ES-I3 (cell line): ENCODE measurements at regions not wholly inside any gene's neighbourhood (a gene's known extent, or its start where the extent isn't known, plus 50 kb on each side); places are given as distances from the start of the nearest gene placed in this dataset.

Experiments used
- H3K36me3 ChIP-seq: 2 replicates; pipeline ENCODE4 v1.6.1; 2013; ENCODE audit warnings: mild to moderate bottlenecking, low read length, control low read depth, moderate library complexity; ENCODE audit not compliant: insufficient read depth
- H3K4me1 ChIP-seq: 2 replicates; pipeline ENCODE4 v1.6.1; 2013; ENCODE audit warnings: mild to moderate bottlenecking, control low read depth, low read length; ENCODE audit not compliant: insufficient read depth
- H3K9ac ChIP-seq: 2 replicates; pipeline ENCODE4 v1.6.1; 2013; ENCODE audit warnings: low read depth, mild to moderate bottlenecking, low read length, moderate library complexity
- H3K9me3 ChIP-seq: 2 replicates; pipeline ENCODE4 v1.6.1; 2013; ENCODE audit warnings: mild to moderate bottlenecking, low read length, moderate library complexity; ENCODE audit not compliant: control insufficient read depth, insufficient read depth

DNA sequence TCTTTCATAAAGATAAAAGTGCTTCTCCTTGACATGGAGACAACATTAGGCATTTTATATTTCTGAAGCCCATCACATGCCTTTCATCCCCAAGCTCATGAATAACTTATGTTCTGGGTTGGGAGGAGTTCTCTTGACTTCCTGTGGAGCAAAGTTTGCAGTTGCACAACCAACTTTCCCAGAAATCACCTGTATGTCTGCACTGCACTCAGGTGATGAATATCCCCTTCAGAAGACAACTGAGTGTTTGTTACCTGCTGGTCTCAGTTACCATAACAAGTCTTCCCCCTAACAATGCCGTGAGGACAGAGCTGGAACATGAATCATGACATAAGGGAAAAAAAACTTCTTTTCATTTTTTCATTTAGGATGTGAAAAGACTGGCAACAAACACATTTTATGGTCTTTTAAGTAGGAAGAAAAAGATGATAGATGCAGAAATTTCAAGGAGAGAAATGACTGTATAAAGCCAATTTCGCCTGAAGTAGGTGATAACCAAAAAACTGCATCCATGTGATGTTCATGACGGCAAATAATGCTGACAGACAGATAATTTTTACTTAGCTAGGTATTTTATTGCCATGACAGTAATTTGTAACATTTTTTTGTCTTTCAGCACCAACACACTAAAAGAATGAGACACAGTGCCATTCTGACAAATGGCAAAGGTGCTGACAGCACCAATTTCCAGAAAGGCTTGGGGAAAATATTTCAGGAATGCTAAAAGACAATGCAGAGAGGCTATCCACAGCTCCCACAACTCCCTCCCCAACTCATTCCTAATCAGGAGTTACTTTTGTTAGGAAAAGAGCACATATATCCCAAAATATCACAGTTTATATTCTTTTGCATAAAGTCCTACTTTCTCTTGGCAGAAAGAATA is 656.3 kb downstream of the PRELID2 start:
- peaks cover 18% of the 10 kb centered on the region; the same call in 1 of the 2 replicates for H3K4me1 ChIP-seq
- no peak overlapping the region for H3K9ac ChIP-seq
- H3K9me3 ChIP-seq: no peaks in the 10 kb centered on the region
- no peaks in the 10 kb centered on the region for H3K36me3 ChIP-seq

DNA sequence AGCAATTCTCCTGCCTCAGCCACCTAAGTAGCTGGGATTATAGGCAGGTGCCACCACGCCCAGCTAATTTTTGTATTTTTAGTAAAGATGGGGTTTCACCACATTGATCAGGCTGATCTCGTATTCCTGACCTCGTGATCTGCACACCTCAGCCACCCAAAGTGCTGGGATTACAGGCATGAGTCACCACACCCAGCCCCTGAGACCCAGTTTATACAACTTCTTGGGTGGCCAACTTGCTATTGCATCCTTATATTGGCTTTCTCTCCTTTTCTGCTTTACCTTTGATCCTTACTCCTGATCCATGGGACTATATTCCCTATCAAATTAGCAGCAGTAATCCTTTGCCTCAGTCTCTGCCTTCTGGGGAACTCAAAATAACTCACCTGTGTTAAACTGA is 659.1 kb downstream of the PRELID2 start:
- H3K36me3 ChIP-seq: no peaks in the 10 kb centered on the region
- no peak overlapping the region for H3K9ac ChIP-seq
- no peaks in the 10 kb centered on the region for H3K9me3 ChIP-seq
- H3K4me1 ChIP-seq: peaks cover 18% of the 10 kb centered on the region; the same call in 1 of the 2 replicates

DNA sequence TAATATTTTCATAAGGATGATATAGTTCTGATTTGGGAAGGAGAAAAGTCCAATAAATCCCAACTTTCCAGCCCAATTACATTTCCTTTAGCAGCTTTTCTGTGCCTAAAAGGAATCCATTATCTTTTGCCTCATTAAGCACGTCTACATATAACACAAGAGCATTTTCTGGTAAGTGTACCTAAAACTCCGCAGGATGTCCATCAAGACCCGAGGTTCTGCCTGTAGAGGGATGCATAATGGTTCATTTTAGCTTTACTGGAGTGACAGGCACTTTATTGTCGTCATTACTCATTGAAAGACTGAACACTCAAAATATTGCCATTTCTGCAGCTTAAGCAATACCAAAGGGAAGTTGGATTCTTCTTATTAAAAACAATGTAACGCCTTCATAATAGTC is 669.0 kb downstream of the PRELID2 start:
- H3K9ac ChIP-seq: no peak overlapping the region
- no peaks in the 10 kb centered on the region; the same call in 1 of the 2 replicates for H3K4me1 ChIP-seq
- no peaks in the 10 kb centered on the region for H3K36me3 ChIP-seq
- H3K9me3 ChIP-seq: no peaks in the 10 kb centered on the region

- no peak overlapping the region for H3K9ac ChIP-seq
- peaks cover 3% of the 10 kb centered on the region for H3K4me1 ChIP-seq
- no peaks in the 10 kb centered on the region for H3K36me3 ChIP-seq
- no peaks in the 10 kb centered on the region for H3K9me3 ChIP-seq
Observed at GRCh38 chr5:145163876-145164275, 671.3 kb downstream of the PRELID2 start.

GRCh38 chr5:145162626-145163025 is 672.5 kb downstream of the PRELID2 start:
- Histone ChIP-seq H3K9me3 (no peaks in the 10 kb centered on the region), H3K9ac (no peak overlapping the region), H3K4me1 (peaks cover 10% of the 10 kb centered on the region), H3K36me3 (no peaks in the 10 kb centered on the region)

DNA sequence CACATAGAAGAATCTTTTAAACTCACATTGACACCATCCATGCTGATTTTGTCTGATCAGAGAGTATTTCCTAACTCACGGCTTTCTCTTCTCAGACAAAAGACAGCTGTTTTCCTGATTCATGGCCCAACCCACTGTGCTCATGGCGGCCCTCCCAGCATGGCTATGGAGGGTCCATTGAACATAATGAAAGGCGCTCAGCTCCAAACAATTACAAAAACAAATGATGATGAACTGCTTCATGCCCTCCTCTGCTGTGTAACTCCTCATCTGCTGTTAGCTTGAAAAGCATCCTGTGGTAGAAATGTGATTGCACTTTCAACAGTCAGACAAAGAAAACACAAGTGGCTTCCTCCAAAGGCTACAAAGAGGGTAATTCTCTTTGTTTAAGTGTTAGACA is 673.8 kb downstream of the PRELID2 start:
- no peak overlapping the region for H3K9ac ChIP-seq

GRCh38 chr5:145160679-145161078 is 674.5 kb downstream of the PRELID2 start:
- Histone ChIP-seq H3K9ac (no peak overlapping the region), H3K4me1 (peaks cover 10% of the 10 kb centered on the region), H3K36me3 (no peaks in the 10 kb centered on the region), H3K9me3 (no peaks in the 10 kb centered on the region)

More for the DNA sequence above, 673.8 kb downstream of the PRELID2 start:
- no peaks in the 10 kb centered on the region for H3K9me3 ChIP-seq
- H3K4me1 ChIP-seq: peaks cover 10% of the 10 kb centered on the region
- H3K36me3 ChIP-seq: no peaks in the 10 kb centered on the region

DNA sequence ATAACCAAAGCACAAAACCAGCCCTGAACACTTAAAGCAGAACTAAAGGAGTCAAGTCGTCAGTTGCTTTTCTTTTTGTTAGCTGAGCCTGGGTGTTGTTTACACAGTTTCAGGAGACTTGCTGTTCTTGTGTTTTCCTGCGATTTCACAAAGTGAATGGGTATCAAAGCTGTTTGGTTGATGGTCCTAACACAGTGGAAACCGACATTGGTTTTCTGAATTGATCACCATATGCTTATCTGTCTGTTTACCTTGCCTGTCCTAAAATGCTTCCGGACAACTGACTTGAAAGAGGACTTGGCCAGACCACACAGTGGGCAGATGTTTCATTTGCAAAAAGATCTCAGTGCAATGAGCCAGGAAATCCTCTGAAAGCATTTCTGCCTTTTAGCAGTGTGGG is 676.4 kb downstream of the PRELID2 start:
- Histone ChIP-seq H3K36me3 (no peaks in the 10 kb centered on the region), H3K4me1 (peaks cover 10% of the 10 kb centered on the region), H3K9me3 (no peaks in the 10 kb centered on the region), H3K9ac (no peak overlapping the region)

DNA sequence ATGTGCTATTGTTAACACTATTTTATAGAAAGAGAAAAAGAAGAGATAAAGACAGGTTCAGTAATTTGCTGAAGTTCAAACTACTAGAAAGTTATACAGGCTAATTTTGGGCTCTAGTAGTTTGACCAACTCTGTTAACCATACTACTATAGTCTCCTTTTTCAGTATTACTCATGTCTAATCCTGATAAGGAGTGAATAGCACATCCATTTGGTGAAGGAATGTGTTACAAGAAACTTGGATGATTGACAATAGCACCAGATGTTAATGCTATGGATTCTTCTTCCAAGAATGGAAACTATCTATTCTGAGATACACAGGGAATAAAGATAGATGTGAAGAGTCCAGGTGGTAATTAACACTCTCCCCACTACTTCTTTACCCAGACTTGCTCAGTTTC is 677.3 kb downstream of the PRELID2 start:
- no peaks in the 10 kb centered on the region for H3K36me3 ChIP-seq
- no peak overlapping the region for H3K9ac ChIP-seq
- no peaks in the 10 kb centered on the region for H3K9me3 ChIP-seq
- H3K4me1 ChIP-seq: peaks cover 10% of the 10 kb centered on the region

DNA sequence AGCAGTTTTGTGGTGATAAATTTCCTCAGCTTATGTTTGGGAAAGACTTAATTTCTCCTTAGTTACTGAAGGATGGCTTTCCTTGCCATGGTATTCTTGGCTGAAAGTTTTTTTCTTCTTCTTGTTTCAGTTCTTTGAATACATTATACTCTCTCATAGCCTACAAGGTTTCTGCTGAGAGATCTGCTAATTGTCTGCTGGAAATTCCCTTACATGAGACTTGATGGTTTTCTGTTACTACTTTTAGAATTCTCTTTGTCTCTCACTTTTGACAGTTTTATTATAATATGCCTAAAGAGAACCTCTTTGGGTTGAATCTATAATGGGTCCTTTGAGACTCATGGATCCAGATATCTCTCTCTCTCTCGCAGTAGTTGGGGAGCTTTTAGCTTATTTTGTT is 693.6 kb downstream of the PRELID2 start:
- H3K4me1 ChIP-seq: no peaks in the 10 kb centered on the region
- no peaks in the 10 kb centered on the region for H3K9me3 ChIP-seq
- H3K36me3 ChIP-seq: no peaks in the 10 kb centered on the region
- H3K9ac ChIP-seq: no peak overlapping the region

GRCh38 chr5:145130996-145131395 is 704.1 kb downstream of the PRELID2 start:
- Histone ChIP-seq H3K9me3 (no peaks in the 10 kb centered on the region), H3K4me1 (no peaks in the 10 kb centered on the region; the same call in 1 of the 2 replicates), H3K36me3 (no peaks in the 10 kb centered on the region), H3K9ac (no peak overlapping the region)

- Histone ChIP-seq H3K9me3 (no peaks in the 10 kb centered on the region), H3K4me1 (no peaks in the 10 kb centered on the region; the same call in 1 of the 2 replicates), H3K9ac (no peak overlapping the region), H3K36me3 (no peaks in the 10 kb centered on the region)
Observed at GRCh38 chr5:145129797-145130196, 705.3 kb downstream of the PRELID2 start.

DNA sequence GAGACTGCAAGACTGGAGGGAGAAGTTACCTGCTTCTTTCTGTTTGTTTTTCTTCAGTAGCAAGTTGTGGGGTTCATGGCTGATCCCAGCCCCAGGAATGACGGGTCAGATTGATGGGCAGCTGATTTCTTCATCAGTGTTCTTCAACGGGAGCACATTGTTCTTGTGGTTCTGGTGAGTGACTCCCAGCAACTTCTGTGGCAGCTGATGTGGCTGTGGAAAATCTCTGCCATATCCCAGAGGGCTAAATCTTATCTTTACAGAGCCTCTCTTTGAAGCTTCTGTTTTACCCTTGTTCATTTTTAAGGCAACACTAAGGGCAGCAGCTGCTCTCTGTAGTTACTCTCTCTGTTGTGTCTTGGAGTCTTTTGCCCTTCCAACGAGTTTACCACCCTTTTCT is 710.3 kb downstream of the PRELID2 start:
- H3K9ac ChIP-seq: no peak overlapping the region
- H3K4me1 ChIP-seq: no peaks in the 10 kb centered on the region
- no peaks in the 10 kb centered on the region for H3K36me3 ChIP-seq
- H3K9me3 ChIP-seq: no peaks in the 10 kb centered on the region

- no peaks in the 10 kb centered on the region for H3K9me3 ChIP-seq
- no peaks in the 10 kb centered on the region for H3K36me3 ChIP-seq
- no peak overlapping the region for H3K9ac ChIP-seq
- no peaks in the 10 kb centered on the region for H3K4me1 ChIP-seq
Observed at GRCh38 chr5:145118611-145119010, 716.5 kb downstream of the PRELID2 start.

- H3K4me1 ChIP-seq: peaks cover 2% of the 10 kb centered on the region; the same call in 1 of the 2 replicates
- no peaks in the 10 kb centered on the region for H3K36me3 ChIP-seq
- H3K9me3 ChIP-seq: no peaks in the 10 kb centered on the region
- H3K9ac ChIP-seq: no peak overlapping the region
Observed at GRCh38 chr5:145118127-145118526, 717.0 kb downstream of the PRELID2 start.
